HG02885 (cell line): ENCODE measurements at regions not wholly inside any gene's neighbourhood (a gene's known extent, or its start where the extent isn't known, plus 50 kb on each side); places are given as distances from the start of the nearest gene placed in this dataset.
A peak's percentile ranks its signal among the peaks of the same experiment; 100 is the strongest.
"Not testable (repeated sequence)": the region's sequence is repeated elsewhere in the genome, so short reads cannot be mapped to it uniquely, and the experiment has no call there.

ENCODE experiments used
- ATAC-seq: cut with Tn5 transposase; IDR thresholded peaks from one replicate; pipeline ENCODE4 v1.9.1; 2021; ENCODE audit warnings: mild to moderate bottlenecking; ENCODE audit not compliant: unreplicated experiment, poor library complexity

- ATAC-seq: peak; percentile 59
Measured at GRCh38 chr4:184282895-184283654, 65.4 kb upstream of the ENPP6 start.

GRCh38 chr4:184282251-184282713 lies 64.6 kb upstream of the ENPP6 start:
- ATAC-seq: peak; percentile 24

GRCh38 chr4:184281231-184282139 lies 63.8 kb upstream of the ENPP6 start:
- peak; percentile 33 for ATAC-seq

- ATAC-seq: peak; percentile 46
Measured at GRCh38 chr4:184280591-184281071, 63.0 kb upstream of the ENPP6 start.

GRCh38 chr4:184280137-184280536 lies 62.5 kb upstream of the ENPP6 start:
- ATAC-seq: no peak

- ATAC-seq: no peak
Measured at GRCh38 chr4:184279496-184280061, 61.9 kb upstream of the ENPP6 start.

- ATAC-seq: not testable (repeated sequence)
Measured at GRCh38 chr4:184277769-184278168, 60.1 kb upstream of the ENPP6 start.

GRCh38 chr4:184277010-184277409 lies 59.3 kb upstream of the ENPP6 start:
- ATAC-seq: not testable (repeated sequence)

GRCh38 chr4:184276346-184276745 lies 58.7 kb upstream of the ENPP6 start:
- ATAC-seq: not testable (repeated sequence)

- ATAC-seq: no peak
Measured at GRCh38 chr4:184275766-184276165, 58.1 kb upstream of the ENPP6 start.

- no peak for ATAC-seq
Measured at GRCh38 chr4:184274286-184274951, 56.7 kb upstream of the ENPP6 start.

GRCh38 chr4:184273166-184274147 lies 55.8 kb upstream of the ENPP6 start:
- peak; percentile 75 for ATAC-seq

- no peak for ATAC-seq
Measured at GRCh38 chr4:184270808-184271413, 53.2 kb upstream of the ENPP6 start.

- no peak for ATAC-seq
Measured at GRCh38 chr4:184269879-184270430, 52.3 kb upstream of the ENPP6 start.

- no peak for ATAC-seq
Measured at GRCh38 chr4:184268584-184269160, 51.0 kb upstream of the ENPP6 start.

- peak; percentile 76 for ATAC-seq
Measured at GRCh38 chr4:184267673-184268583, 50.3 kb upstream of the ENPP6 start.
